SU-DHL-6 (cell line): ENCODE measurements at regions not wholly inside any gene's neighbourhood (a gene's known extent, or its start where the extent isn't known, plus 50 kb on each side); places are given as distances from the start of the nearest gene placed in this dataset.

Experiments
- H2AFZ ChIP-seq: fragments of 200-600 bp; sonication (generic); 2 replicates; pipeline ENCODE4 v1.6.1; 2014; ENCODE audit warnings: low read depth, mild to moderate bottlenecking, moderate library complexity, mixed read lengths, antibody characterized with exemption, low read length; ENCODE audit not compliant: severe bottlenecking
- H3F3A ChIP-seq: fragments of 200-600 bp; shearing (Covaris generic); 2 replicates; pipeline ENCODE4 v1.6.0; 2016; ENCODE audit warnings: antibody characterized with exemption, mild to moderate bottlenecking; ENCODE audit not compliant: insufficient read depth
- H3K27ac ChIP-seq: fragments of 200-600 bp; sonication (generic); 2 replicates; pipeline ENCODE4 v1.5.1; 2016; ENCODE audit warnings: low read depth, mild to moderate bottlenecking, low read length, moderate library complexity, mixed read lengths
- H3K27me3 ChIP-seq: fragments of 200-600 bp; sonication (generic), shearing (Covaris generic); 2 replicates; pipeline ENCODE4 v1.6.0; 2014; ENCODE audit warnings: mild to moderate bottlenecking, low read length
- H3K36me3 ChIP-seq: fragments of 200-600 bp; sonication (generic); 2 replicates; pipeline ENCODE4 v1.6.1; 2014; ENCODE audit warnings: mild to moderate bottlenecking, low read length, mixed read lengths
- H3K4me2 ChIP-seq: fragments of 300-600, 200-600 bp; shearing (Covaris generic), sonication (generic); 2 replicates; pipeline ENCODE4 v1.6.0; 2014; ENCODE audit warnings: low read length, low read depth, mild to moderate bottlenecking; ENCODE audit not compliant: poor library complexity, severe bottlenecking
- H3K4me3 ChIP-seq: fragments of 200-600 bp; sonication (generic); 2 replicates; pipeline ENCODE4 v1.5.1; 2014; ENCODE audit warnings: antibody characterized with exemption, low read length, mild to moderate bottlenecking, mixed read lengths; ENCODE audit not compliant: insufficient read depth, poor library complexity, severe bottlenecking
- H3K79me2 ChIP-seq: fragments of 200-600 bp; sonication (generic); 2 replicates; pipeline ENCODE4 v1.6.1; 2014; ENCODE audit warnings: mild to moderate bottlenecking, low read length, moderate library complexity; ENCODE audit not compliant: insufficient read depth
- H3K9ac ChIP-seq: fragments of 200-600 bp; sonication (generic); 2 replicates; pipeline ENCODE4 v1.7.0; 2014; ENCODE audit warnings: mild to moderate bottlenecking, low read length
- H3K9me2 ChIP-seq: fragments of 200-600 bp; sonication (generic); replicated peaks from 2 replicates; pipeline ENCODE4 v1.6.1; 2014; ENCODE audit warnings: low read length; ENCODE audit not compliant: insufficient read depth
- H3K9me3 ChIP-seq: fragments of 200-600 bp; sonication (generic); 2 replicates; pipeline ENCODE4 v1.6.1; 2014; ENCODE audit warnings: low read length, mixed read lengths; ENCODE audit not compliant: insufficient read depth
- H4K20me1 ChIP-seq: fragments of 200-600 bp; sonication (generic); 2 replicates; pipeline ENCODE4 v1.6.1; 2014; ENCODE audit warnings: low read depth, mild to moderate bottlenecking, antibody characterized with exemption, low read length, moderate library complexity, mixed read lengths
- CTCF ChIP-seq: fragments of 200-600 bp; sonication (generic); IDR thresholded peaks from one replicate; pipeline ENCODE4 v1.5.1; 2017; ENCODE audit warnings: antibody characterized with exemption, mild to moderate bottlenecking, low read length, moderate library complexity; ENCODE audit not compliant: insufficient read depth, poor library complexity, severe bottlenecking
- EZH2phosphoT487 ChIP-seq: fragments of 200-600 bp; sonication (generic), shearing (Covaris generic); conservative IDR thresholded peaks from 2 replicates; pipeline ENCODE4 v1.6.1; 2018; ENCODE audit warnings: mild to moderate bottlenecking, antibody characterized with exemption, low read length, moderate library complexity, mixed read lengths

- no peak overlapping the region for H3K4me2 ChIP-seq
- H2AFZ ChIP-seq = no peak overlapping the region
- no peaks in the 10 kb centered on the region for H3K79me2 ChIP-seq
- H3K27ac ChIP-seq = no peak overlapping the region
- no peaks in the 10 kb centered on the region for H3K9me2 ChIP-seq
- peaks cover 4% of the 10 kb centered on the region; the same call in 1 of the 2 replicates for H3K9me3 ChIP-seq
- H4K20me1 ChIP-seq = no peaks in the 10 kb centered on the region
- H3K4me3 ChIP-seq = no peak overlapping the region
- TF ChIP-seq EZH2phosphoT487 (no peak), CTCF (no peak)
- no peaks in the 10 kb centered on the region for H3F3A ChIP-seq
- no peak overlapping the region for H3K9ac ChIP-seq
- no peaks in the 10 kb centered on the region for H3K27me3 ChIP-seq
- H3K36me3 ChIP-seq = no peaks in the 10 kb centered on the region
These were observed 2049.5 kb upstream of the PRR20A start for GRCh38 chr13:55091172-55091571.

- Histone ChIP-seq H3K4me3 (no peak overlapping the region), H3K27ac (no peak overlapping the region), H3K79me2 (no peaks in the 10 kb centered on the region), H3K36me3 (no peaks in the 10 kb centered on the region), H3K9me2 (no peaks in the 10 kb centered on the region), H4K20me1 (no peaks in the 10 kb centered on the region), H3K27me3 (no peaks in the 10 kb centered on the region), H3K9ac (no peak overlapping the region), H3F3A (no peaks in the 10 kb centered on the region), H3K4me2 (no peak overlapping the region), H3K9me3 (no peaks in the 10 kb centered on the region), H2AFZ (peak overlapping the region; percentile 59)
- TF ChIP-seq EZH2phosphoT487 = no peak
These were observed 2034.2 kb upstream of the PRR20A start for GRCh38 chr13:55106509-55106908.

GRCh38 chr13:55120631-55121030, 2020.1 kb upstream of the PRR20A start:
- Histone ChIP-seq H4K20me1 (no peaks in the 10 kb centered on the region), H2AFZ (no peak overlapping the region), H3K9ac (no peak overlapping the region), H3K36me3 (no peaks in the 10 kb centered on the region), H3K79me2 (no peaks in the 10 kb centered on the region), H3K27me3 (no peaks in the 10 kb centered on the region), H3K9me2 (no peaks in the 10 kb centered on the region), H3K27ac (no peak overlapping the region), H3F3A (no peaks in the 10 kb centered on the region), H3K4me3 (no peak overlapping the region), H3K4me2 (no peak overlapping the region), H3K9me3 (0 out of 2 replicates have a peak, but pooled peaks cover 5% of the 10 kb centered on the region)
- no peak for TF ChIP-seq EZH2phosphoT487

GRCh38 chr13:55155046-55155445, 1985.7 kb upstream of the PRR20A start:
- Histone ChIP-seq H3K4me2 (no peak overlapping the region), H3K36me3 (no peaks in the 10 kb centered on the region), H3K27ac (no peak overlapping the region), H3K9ac (no peak overlapping the region), H3F3A (no peaks in the 10 kb centered on the region), H3K27me3 (no peaks in the 10 kb centered on the region), H4K20me1 (no peaks in the 10 kb centered on the region), H3K4me3 (no peak overlapping the region), H3K9me3 (no peaks in the 10 kb centered on the region; the same call in 1 of the 2 replicates), H3K9me2 (no peaks in the 10 kb centered on the region), H3K79me2 (no peaks in the 10 kb centered on the region), H2AFZ (no peak overlapping the region)
- TF ChIP-seq CTCF (no peak), EZH2phosphoT487 (no peak)
